GM18867 (cell line): ENCODE measurements at regions not wholly inside any gene's neighbourhood (a gene's known extent, or its start where the extent isn't known, plus 50 kb on each side); places are given as distances from the start of the nearest gene placed in this dataset.

Source experiments
- ATAC-seq: cut with Tn5 transposase; IDR thresholded peaks from one replicate; pipeline ENCODE4 v1.9.1; 2021; ENCODE audit warnings: mild to moderate bottlenecking, moderate library complexity; ENCODE audit not compliant: unreplicated experiment

DNA sequence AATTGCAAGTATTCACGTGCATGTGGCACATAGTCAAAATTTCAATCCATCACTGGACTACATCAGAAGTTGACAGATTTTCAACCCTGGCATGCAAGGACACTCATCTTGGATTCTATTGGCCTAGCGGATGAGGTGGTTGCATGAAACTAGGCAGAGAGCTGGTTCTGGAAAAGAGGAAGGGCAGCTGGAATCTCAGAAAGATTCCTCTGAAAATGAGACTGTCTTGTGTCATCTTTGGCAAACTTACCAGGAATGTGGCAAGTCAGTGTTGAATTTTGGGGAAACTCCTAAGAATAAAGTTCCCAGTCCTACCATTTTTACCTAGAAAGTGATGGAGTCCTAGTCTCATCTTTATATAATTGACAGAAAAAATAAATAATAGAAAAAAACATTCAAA is 384.3 kb upstream of the NR2F2 start:
- ATAC-seq, result no peak

DNA sequence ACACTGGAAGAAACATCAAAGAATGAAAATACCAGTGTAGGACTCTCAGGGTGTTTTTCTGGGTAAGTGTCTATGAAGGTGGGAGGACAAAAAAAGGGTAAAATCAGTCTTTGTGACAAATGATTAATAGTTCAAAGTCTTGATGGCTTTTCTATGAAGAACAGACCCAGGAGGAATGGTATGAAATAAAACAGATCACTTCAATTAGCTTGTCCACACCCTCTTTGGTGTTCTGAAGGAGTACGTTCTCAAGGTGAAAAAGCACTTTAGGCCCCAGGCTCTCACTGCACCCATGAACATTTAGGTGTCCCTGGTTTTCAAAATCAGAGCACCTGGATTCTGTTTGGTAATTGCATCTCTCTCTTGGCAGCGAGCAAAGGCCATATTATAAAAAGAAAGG is 383.6 kb upstream of the NR2F2 start:
- no peak for ATAC-seq

DNA sequence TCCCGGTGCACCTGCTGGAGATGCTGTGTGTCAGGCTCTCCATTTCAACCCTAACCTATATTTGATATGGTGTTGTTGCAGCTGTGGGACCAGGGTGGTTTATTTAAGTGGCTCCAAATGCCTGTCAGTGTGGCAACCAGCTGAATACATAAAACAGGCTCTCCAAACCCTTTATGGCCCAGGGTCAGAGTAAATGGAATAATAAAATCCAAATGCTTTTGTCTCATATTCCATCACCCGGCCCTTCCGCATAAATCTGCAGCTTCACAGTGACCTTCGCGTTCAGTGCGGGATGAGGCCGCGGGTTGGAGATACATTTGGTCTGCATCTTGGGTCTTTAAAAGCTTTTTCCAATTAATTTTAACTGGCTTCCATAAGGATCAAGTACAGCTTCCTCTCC is 382.1 kb upstream of the NR2F2 start:
- no peak for ATAC-seq

DNA sequence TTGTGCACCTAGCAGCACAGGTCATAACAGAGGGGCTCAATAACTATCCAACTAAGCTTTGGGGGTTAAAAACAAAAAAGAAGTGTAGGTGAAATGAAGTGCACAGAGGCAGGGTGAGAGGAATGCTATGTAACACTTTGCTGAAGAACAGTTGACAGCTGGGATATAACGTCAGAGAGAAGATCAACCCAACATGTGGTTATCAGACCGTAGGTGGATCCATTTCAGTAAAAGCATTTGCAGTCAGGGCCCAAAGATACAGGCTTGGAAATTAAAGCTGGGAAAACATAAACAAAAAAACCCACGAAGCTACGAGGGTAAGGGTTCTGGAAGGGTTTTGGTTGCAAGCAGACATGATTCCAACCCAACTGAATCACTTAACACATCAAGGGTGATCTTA is 377.5 kb upstream of the NR2F2 start:
- ATAC-seq, result no peak

DNA sequence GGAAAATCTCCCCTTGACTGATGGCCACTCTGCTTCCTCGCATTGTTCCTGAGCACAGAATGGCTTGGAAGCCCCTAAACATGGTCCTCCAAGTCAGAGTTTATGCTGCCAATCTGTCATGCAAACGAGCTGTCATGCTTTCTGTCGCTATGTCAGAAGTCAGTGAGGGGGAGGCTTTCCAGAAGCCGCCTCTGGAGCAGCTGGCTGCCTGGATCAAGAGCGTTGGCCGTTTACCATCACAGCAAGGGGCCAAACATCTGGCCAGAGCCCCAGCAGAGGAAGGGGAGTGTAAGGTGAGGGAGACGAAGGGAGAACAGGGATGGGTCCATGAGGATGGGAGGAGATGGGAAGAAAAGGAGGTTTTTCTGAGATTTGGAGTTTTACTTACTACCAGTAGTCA is 372.6 kb upstream of the NR2F2 start:
- ATAC-seq, result no peak

DNA sequence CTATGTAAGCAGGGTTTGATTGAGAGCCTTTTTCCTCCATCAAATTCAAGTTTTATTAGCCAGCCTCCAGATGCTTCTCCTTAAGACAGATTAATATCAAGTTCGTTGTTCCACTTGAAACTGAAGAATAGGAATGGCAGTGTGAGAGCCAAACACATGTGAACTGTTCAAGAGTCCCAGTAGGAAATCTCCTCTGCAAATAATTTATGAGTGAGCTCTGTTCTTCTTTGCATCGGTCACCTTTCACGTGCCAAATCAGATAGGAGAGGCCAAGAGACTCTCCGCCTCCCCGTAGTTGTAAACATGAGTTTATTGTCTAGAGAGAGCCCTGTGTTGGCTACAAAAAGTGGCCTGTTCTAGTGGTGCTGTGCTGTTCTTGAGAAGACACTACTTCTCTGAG is 372.1 kb upstream of the NR2F2 start:
- no peak for ATAC-seq

DNA sequence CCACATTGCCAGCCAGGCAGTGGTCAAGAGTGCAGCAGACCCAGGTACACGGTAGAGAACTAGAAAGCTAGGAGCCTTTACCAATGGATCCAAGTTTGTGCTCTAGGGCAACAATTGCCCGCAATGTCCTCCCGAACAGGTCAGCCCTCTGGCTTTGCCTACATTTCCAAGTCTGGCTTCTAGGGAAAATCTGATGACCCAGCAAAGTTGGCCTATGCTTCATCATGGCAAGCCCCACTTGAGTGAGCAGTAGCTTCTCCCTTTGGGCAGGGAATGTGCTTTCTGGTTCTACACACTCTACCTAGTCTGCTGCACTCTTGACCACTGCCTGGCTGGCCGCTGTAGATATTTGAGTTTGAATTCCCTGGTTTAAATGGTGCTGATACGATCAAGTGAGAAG is 361.6 kb upstream of the NR2F2 start:
- ATAC-seq, result no peak

DNA sequence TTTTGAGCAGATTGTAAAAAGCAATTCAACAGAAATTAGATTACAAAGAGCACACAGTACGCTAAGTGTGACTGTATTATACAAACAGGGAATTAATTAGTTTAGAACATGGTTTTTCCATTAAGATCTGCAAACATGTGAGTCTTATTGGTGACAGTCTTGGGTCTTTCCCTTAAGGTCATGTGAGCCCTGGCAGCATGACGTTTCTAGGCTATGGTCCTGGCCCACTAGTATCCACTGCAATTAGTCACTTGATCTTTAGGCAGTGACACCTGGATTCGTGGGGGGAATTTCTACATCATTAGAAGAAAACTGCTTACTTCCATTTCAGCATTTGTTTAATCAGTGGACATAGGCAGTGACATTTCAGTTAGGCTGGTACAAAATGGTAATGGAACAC is 360.2 kb upstream of the NR2F2 start:
- ATAC-seq, result no peak

DNA sequence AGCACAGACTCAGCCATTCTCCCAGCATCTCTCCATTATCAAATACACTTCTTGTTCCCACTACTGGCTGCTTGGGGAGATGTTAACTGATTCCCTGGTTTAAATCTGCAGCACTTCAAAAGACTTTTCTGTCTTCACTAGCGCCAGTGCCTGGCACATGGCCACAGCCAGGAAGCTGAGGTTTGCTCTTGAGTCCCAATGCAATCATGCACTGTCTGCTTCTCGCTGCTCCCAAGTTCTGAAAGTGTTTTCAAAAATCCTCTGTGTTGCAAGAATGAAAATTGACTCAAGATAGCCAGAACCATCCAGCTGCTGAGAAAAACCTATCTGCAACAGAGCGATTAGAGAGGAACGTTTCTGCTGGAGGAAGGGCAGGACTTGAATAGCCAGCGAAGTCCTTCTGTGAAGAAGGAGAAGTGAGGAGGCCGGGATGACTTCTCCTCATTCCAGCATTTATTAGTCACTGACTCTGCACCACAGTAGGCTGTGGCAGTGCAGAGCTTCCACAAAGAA is 358.4 kb upstream of the NR2F2 start:
- ATAC-seq, result no peak

DNA sequence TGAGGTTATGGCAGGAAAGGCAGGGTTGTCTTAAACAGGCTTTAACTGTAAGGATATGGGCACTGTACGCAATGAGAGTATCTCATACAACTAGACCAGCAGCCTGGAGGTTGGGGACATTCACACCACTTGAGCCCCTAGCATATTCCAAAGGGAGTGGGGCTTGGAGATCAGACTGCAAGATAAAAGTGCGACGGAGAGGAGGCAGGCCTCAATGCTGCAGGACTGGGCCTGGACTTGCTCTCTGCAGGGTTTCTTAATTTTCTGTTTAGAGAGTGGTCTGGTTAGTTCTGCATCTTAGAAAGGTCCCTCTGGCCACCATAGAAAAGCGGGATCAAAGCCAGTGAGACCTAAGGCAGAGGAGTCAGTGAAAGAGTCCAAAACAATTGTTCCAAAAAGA is 357.7 kb upstream of the NR2F2 start:
- ATAC-seq, result no peak

DNA sequence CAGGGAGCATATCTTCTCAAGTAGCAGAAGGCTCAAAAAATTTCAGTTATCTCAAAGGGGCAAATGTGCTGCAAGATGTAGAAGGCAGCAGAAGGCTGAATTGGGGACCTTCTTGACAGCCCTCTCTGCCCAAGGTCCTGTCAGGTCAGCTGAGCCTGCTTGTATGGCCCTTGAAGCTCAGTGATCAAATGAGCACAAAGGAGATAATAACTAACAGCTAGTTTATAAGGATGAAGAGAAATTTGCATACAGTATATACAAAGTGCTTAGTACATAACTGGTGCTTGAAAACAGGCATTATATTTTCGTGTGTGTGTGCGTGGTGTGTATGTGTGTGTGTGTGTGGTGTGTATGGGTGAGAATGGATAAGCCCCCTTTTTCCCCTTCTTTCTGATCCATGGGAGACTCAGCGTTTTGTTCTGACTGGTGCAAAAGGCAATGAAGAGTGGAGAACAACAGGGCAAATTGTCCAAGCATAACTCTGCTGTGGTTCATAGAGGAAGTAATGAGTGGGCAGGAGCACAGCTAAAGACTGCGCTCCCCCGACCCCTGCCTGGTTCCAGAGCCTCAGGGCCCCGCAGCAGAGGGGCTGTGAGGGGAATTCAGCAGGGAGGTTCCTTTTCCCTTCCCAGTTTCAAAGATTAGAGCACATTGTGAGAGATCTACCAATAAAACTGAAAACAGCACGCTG is 356.8 kb upstream of the NR2F2 start:
- no peak for ATAC-seq

DNA sequence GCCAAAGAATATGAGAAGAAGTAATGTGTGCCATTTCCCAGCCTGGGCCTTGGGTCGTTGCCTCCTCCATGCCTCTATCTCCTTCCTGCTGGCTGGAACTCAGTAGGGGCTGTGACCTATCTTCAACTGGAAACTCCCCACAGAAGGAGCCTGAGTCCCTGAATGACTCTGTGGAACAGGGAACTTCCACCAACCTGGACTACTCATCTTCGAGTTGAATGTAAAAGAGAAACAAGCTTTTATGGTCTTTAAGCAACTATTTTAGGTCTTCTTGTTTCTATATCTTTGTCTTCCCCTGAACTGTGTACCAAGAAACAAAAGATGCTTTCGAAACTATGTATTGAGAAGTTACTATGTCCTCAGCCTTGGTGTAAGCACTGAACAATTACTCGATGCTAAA is 355.3 kb upstream of the NR2F2 start:
- peak; percentile 51 for ATAC-seq

DNA sequence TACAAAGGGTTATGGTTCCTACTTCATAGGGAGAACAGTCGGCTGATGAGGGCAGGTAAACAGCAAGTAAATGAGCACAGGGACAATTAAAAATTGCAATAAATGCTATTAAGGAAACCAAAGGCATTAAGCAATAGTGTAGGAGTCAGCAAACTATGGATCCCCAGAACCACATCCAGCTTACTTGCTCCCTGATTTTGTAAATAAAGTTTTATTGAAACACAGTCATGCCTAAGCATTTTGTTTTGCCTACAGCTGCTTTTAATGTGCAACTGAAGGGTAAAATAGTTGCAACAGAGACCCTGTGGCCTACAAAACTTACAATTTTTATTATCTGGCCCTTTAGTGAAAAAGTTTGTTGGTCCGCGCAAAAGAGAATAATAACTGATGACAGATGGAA is 351.2 kb upstream of the NR2F2 start:
- ATAC-seq, result no peak

DNA sequence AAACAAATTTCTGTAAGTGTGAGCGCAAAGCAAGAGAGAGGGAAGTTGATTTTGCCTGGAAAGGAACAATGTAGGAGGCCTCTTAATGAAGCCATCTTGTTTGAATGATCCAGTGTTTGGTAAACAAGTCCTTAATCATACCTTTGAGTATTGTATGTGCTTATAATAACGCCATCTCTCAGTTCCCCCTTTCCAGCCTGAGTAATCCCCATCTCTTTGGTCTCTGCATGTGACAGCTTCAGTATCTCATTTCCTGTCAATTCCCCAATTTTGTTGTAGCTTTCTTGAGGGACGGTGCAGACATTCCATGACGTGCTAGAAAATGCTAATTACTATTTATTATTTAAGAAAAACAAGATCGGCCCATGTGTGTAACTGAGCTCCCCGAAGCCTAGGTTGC is 349.3 kb upstream of the NR2F2 start:
- ATAC-seq, result no peak

DNA sequence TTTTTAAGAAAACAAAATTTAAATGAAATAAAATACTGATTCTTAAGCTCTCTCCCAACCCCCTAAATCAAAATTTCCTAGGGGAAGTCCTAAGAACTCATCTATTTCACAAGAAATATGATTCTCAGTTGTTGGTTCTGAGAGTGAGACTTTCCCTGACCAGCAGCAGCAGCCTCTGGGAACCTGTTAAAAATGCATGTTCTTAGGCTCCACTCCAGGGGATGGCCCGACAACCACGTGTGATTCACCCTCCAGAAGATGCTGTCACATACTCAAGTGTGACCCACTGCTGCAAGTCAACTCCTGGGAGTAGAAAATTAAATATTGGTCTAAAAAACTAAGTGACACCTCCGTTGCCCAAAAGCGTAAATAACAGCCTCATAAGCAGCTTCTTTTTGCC is 343.2 kb upstream of the NR2F2 start:
- no peak for ATAC-seq

DNA sequence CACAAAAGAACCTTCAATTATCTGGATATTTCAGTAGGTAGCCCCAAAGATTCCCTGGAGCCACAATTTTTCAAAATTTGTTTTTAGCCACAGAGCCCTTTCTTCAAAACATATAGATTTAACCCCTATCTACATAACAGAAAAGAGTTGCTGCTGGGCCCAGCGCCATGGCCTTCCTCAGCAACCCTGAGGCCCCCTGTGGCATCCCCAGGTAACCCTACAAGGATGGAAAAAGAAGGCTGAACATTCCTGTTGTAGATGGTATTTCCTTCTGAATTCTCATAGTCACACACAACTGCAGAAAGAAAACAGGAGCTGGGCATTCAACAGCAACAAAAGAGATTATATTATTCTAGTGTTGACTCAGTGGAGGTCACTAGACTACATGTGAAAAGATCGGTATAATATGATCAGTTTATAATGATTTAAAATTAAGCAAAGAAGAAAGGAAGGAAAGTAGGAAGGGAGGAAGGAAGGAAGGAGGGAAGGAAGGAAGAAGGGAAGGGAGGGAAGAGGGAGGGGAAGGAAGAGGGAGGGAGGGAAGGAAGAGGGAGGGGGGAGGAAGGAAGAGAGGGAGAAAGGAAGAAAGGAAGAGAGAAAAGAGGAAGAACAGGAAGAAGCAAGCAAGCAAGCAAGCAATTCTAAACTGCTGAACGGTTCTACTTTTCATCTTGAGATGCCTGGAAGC is 342.5 kb upstream of the NR2F2 start:
- no peak for ATAC-seq

DNA sequence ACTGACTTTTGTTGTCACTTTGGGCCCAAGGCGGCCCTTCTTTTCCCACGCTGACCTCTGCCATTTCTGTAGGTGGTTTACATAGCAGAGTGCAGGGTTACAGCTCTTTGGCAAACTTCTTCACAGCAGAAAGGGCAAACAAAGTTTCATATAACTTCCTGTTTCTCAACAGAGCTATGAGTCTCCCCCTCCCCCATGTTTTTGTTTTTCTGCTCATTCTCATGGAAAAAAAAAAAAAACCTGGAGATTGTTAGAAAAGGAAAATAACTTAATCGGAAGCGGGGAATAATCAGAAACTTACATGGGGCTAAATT is 342.0 kb upstream of the NR2F2 start:
- ATAC-seq, result no peak

DNA sequence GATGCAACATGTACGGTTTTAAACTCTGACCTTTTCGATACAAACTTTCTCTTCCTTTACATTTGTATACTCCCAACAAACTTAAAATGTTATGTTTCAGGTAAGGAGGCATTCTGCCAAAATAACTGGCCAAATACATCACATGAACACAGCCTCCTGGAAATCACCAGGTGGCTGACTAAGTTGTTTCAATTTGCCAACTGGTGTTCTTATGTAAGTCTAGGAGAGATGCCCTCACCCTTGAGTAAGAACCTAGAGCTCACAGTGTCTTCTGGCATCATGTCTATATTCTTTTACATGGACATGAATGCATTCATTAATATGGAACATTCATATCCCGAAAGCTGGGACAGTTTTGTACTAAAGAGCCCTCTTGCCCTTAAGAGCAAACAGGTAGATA is 341.1 kb upstream of the NR2F2 start:
- no peak for ATAC-seq

DNA sequence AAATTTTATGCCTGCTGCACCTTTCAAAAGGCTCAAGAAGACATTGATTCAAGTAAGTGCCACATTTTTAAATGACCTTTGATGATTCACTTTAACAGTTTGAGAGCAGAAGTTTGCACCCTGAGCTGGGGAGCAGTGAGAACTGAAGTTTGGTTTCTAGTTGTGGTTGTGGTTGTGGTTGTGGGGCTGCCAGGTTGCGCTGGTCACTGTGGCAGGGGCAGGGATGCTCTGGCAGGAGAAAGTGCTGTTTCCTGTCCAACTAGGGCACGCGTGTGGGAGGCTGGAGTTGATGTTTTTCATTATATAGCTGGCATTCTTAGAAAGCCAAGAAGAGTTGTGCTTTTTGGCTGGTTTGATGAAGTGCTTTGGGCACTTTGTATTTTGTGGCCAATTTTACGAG is 339.7 kb upstream of the NR2F2 start:
- no peak for ATAC-seq

DNA sequence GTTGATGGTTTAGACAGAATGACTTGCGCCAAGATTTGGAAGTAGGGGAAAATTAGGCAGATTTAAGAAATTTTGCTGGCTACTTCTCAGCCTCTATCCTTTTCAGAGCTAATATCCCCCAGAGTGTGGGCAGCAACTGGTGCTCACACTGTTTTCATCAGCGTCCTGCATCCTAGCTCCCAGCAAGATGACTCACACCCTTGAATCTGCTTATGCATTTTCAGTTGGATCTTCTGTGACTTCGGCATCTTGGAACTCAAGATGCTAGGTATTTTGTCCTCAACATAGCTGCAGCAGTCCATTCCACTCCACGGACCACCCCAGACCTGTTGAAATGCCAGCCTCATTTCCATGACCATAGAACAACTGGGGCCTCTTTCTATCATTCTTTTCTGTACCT is 336.1 kb upstream of the NR2F2 start:
- no peak for ATAC-seq

DNA sequence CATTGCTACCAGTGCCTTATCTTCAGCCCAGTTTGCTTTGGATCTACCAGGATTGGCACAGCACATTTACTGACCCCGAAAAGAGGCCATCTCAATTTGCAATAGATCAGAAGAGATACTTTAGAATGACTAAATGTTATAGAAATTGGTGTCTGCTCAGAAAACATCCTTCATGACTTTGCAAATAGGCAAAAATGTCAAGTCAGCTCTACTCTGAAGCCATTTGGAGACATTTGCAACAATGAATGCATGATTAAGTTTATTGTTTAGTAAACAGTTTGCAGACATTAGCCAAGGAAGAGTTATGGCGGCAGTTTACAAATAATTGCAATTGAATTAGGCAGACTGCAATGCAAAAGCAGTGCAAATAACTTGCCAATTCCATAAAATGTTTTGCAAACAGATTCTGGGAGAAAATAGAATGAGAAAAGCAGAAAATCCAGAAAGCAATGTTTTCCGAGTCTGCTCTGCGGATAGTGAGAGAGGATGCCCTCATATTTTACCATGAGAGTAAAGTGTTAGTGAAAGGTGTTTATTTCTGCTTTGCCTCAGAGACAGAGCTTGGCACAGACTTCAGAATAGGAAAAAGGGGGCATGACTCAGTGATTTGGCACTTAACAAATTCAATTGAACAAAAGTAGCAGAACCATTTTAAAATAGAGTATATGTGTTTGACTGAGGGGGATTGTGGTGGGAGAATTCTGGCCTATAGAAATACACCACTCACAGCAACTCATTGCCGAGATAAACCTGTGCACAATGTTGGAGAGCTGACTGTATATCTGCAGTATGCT is 334.9 kb upstream of the NR2F2 start:
- no peak for ATAC-seq

DNA sequence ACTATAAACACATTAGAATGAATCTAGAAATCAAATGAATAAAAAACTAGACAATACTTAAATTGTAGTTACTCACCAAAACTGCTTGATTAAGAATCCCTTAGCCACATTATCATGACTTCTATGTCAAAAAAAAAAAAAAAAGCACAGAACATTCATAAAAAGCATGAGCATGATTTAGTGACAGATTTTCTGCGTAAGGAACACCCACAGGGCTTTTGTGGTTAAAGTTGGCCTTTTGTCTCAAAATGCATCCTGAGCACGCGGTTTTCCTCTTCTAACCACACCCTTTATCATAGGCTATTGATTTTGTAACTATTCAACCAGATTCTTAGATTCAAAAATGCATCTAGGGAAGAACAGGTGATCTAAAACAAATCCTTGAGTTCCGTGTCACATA is 334.0 kb upstream of the NR2F2 start:
- no peak for ATAC-seq
